ENCODE measurements at regions not wholly inside any gene's neighbourhood (a gene's known extent, or its start where the extent isn't known, plus 50 kb on each side); places are given as distances from the start of the nearest gene placed in this dataset.

- Histone ChIP-seq H3K36me3 (no peaks in the 10 kb centered on the region), H3K4me3 (no peak overlapping the region), H3K9me3 (no peaks in the 10 kb centered on the region), H3K27me3 (peaks cover 0 to 43% (median 13%) of the 10 kb centered on the region in 3 donors), H3K27ac (no peak overlapping the region), H3K4me1 (no peaks in the 10 kb centered on the region)
- WGBS, 2 donors = 27 to 60% methylated on average over 21 of the region's 21 CpGs
- no peak for TF ChIP-seq POLR2AphosphoS5 (IDR thresholded peaks at IDR 0.05)
- intact Hi-C loops (cut with DNase I) = no loop called here
- no peak for DNase-seq
These were observed 106.7 kb upstream of the SFSWAP start for GRCh38 chr12:131603939-131604795.

DNA sequence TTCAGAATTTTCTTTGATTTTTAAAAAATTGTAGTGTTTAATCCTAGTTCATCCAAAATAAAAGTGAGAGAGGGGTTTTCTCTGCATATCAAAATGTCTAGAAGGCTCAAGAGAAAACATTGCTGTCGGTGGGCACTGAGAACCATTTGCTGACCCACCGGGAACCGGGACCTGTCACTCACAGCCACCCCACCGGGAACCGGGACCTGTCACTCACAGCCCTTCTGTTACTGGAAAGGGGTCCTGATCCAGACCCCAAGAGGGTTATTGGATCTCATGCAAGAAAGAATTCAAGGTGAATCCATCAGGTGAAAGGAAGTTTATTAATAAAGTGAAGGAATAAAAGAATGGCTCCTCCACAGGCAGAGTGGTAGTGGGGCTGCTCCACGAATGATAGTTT, 106.0 kb upstream of the SFSWAP start:
- Histone ChIP-seq H3K4me1 (no peaks in the 10 kb centered on the region), H3K4me3 (no peak overlapping the region), H3K36me3 (no peaks in the 10 kb centered on the region), H3K9me3 (no peaks in the 10 kb centered on the region), H3K27me3 (peaks cover 0 to 46% (median 13%) of the 10 kb centered on the region in 3 donors), H3K27ac (no peak overlapping the region)
- TF ChIP-seq EP300 (IDR thresholded peaks at IDR 0.05) (no peak), POLR2A (IDR thresholded peaks at IDR 0.05) (no peak), CTCF (IDR thresholded peaks at IDR 0.05) (no peak), POLR2AphosphoS5 (IDR thresholded peaks at IDR 0.05) (no peak)
- no peak for DNase-seq
- WGBS, 2 donors = 72 to 84% methylated on average over 6 of the region's 6 CpGs
- intact Hi-C loops (cut with DNase I) = loop anchor here (5.0 kb wide), 1 partner anchor 222 kb away; the partner anchor contains the start of gene MMP17

DNA sequence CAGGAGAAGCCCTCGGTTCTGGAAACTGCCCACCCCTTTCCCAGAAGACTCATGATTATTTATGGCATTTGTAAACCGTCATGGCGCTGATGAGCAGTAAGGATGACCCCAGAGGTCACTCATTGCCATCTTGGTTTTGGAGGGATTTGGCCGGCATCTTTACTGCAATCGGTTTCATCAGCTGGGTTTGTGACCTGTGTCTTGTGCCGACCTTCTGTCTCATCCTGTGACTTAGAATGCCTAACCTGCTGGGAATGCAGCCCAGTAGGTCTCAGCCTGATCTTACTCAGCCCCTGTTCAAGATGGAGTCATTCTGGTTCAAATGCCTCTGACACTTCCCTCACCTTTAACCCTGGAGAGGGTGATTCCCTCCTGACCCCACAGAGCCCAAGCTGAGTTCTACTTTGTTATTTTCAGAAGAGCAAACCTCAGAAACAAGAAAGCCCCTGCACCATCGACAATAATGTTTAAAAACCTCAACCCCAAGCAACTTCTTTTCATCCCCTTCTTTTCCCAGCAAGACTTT, 105.5 kb upstream of the SFSWAP start:
- Histone ChIP-seq H3K9me3 (no peaks in the 10 kb centered on the region), H3K27me3 (peaks cover 0 to 46% (median 13%) of the 10 kb centered on the region in 3 donors), H3K4me1 (no peaks in the 10 kb centered on the region), H3K36me3 (no peaks in the 10 kb centered on the region), H3K4me3 (no peak overlapping the region), H3K27ac (no peak overlapping the region)
- no peak for DNase-seq
- WGBS, 2 donors = 64 to 65% methylated on average over 7 of the region's 7 CpGs
- no peak for TF ChIP-seq EP300 (IDR thresholded peaks at IDR 0.05)
- no peak for TF ChIP-seq POLR2A (IDR thresholded peaks at IDR 0.05)
- TF ChIP-seq CTCF (IDR thresholded peaks at IDR 0.05) = no peak
- no peak for TF ChIP-seq POLR2AphosphoS5 (IDR thresholded peaks at IDR 0.05)
- intact Hi-C loops (cut with DNase I) = loop anchor here (5.0 kb wide), 1 partner anchor 222 kb away; the partner anchor contains the start of gene MMP17

- H3K27ac ChIP-seq = no peak overlapping the region
- no peak for TF ChIP-seq POLR2AphosphoS5 (IDR thresholded peaks at IDR 0.05)
- TF ChIP-seq POLR2A (IDR thresholded peaks at IDR 0.05) = no peak
- no peak for TF ChIP-seq EP300 (IDR thresholded peaks at IDR 0.05)
- 76 to 86% methylated on average over 12 of the region's 12 CpGs for WGBS, 2 donors
- H3K27me3 ChIP-seq = peaks cover 0 to 52% (median 13%) of the 10 kb centered on the region in 3 donors
- no peaks in the 10 kb centered on the region for H3K36me3 ChIP-seq
- DNase-seq = no peak
- intact Hi-C loops (cut with DNase I) = loop anchor here (5.0 kb wide), 1 partner anchor 221 kb away; the partner anchor contains the start of gene MMP17
- H3K4me1 ChIP-seq = no peaks in the 10 kb centered on the region
- no peaks in the 10 kb centered on the region for H3K9me3 ChIP-seq
- no peak overlapping the region for H3K4me3 ChIP-seq
These were observed 104.5 kb upstream of the SFSWAP start for GRCh38 chr12:131606218-131606901.

- 38 to 55% methylated on average over 8 of the region's 8 CpGs for WGBS, 2 donors
- Histone ChIP-seq H3K4me3 (no peak overlapping the region), H3K36me3 (no peaks in the 10 kb centered on the region), H3K27me3 (peaks cover 0 to 47% (median 13%) of the 10 kb centered on the region in 3 donors), H3K27ac (no peak overlapping the region), H3K4me1 (no peaks in the 10 kb centered on the region), H3K9me3 (no peaks in the 10 kb centered on the region)
- no peak for TF ChIP-seq EP300 (IDR thresholded peaks at IDR 0.05)
- TF ChIP-seq CTCF (IDR thresholded peaks at IDR 0.05) = no peak
- TF ChIP-seq POLR2AphosphoS5 (IDR thresholded peaks at IDR 0.05) = no peak
- no peak for TF ChIP-seq POLR2A (IDR thresholded peaks at IDR 0.05)
- intact Hi-C loops (cut with DNase I) = loop anchor here (5.0 kb wide), 1 partner anchor 219 kb away; the partner anchor contains the start of gene MMP17
- DNase-seq = no peak
These were observed 103.0 kb upstream of the SFSWAP start for GRCh38 chr12:131607658-131608447.
